Central memory CD8-positive, alpha-beta T cell (primary cell): ENCODE measurements at regions not wholly inside any gene's neighbourhood (a gene's known extent, or its start where the extent isn't known, plus 50 kb on each side); places are given as distances from the start of the nearest gene placed in this dataset.

Experiments
- ATAC-seq: fragments of 150-1000 bp; cut with Tn5 transposase; replicated peaks from 2 replicates; pipeline ENCODE4 v1.10.0; 2022; ENCODE audit warnings: mild to moderate bottlenecking, moderate FRiP score, moderate number of reproducible peaks; ENCODE audit not compliant: poor library complexity, severe bottlenecking; ENCODE audit errors: extremely low read depth
- DNase-seq, 2 donors: peaks; one replicate each; pipeline ENCODE4 v3.0.0; 2021; ENCODE audit warnings: low spot score in 2 of 2
- H3K27ac Mint-ChIP-seq: one replicate; pipeline ENCODE4 v1.8.0; 2022; ENCODE audit warnings: low read depth, mild to moderate bottlenecking, moderate library complexity, mixed read lengths
- H3K27me3 Mint-ChIP-seq: one replicate; pipeline ENCODE4 v1.8.0; 2022; ENCODE audit warnings: mixed read lengths
- H3K36me3 Mint-ChIP-seq: one replicate; pipeline ENCODE4 v1.8.0; 2022; ENCODE audit warnings: mild to moderate bottlenecking, moderate library complexity, mixed read lengths; ENCODE audit not compliant: insufficient read depth
- H3K4me1 Mint-ChIP-seq: one replicate; pipeline ENCODE4 v1.8.0; 2022; ENCODE audit warnings: mixed read lengths
- H3K4me3 Mint-ChIP-seq: one replicate; pipeline ENCODE4 v1.8.0; 2022; ENCODE audit warnings: mild to moderate bottlenecking, moderate library complexity, mixed read lengths
- H3K9me3 Mint-ChIP-seq: one replicate; pipeline ENCODE4 v1.8.0; 2022; ENCODE audit warnings: mixed read lengths

DNA sequence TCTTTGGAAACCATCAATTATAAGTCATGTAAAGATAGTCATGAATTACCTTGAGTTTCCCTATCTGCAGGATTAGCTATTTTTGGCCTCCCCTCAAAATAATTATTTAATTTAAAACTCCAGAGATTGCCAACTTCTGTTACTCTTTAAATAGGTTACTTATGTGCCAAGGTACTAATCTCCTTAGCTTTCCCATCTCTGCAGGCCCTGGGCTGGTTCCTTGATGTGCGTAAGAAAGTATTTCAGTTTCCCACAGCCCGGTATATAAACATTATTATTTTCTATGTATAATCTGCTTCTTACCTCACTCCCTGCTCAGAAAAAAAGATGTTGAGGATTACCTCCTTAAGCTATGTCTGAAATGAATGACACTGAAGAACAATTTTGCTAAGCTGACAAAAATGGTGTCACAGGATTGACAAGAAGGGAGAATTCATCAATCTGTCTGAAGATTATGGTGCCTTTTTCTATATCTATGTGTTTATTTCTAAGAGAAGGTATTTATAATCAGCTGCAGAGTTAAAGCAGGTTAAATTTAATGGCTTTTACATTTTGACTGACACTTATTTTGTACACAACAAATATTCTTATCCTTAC, 1697.2 kb upstream of the PCDH20 start:
- Mint-ChIP-seq H3K4me1 (no peaks in the 10 kb centered on the region), H3K36me3 (peaks cover 1% of the 10 kb centered on the region), H3K4me3 (no peak overlapping the region)

GRCh38 chr13:63110466-63110865, 1694.8 kb upstream of the PCDH20 start:
- H3K27me3 Mint-ChIP-seq: no peaks in the 10 kb centered on the region
- H3K4me1 Mint-ChIP-seq: no peaks in the 10 kb centered on the region
- no peak overlapping the region for H3K4me3 Mint-ChIP-seq
- H3K36me3 Mint-ChIP-seq: peaks cover 1% of the 10 kb centered on the region
- no peak for ATAC-seq
- H3K9me3 Mint-ChIP-seq: peaks cover 3% of the 10 kb centered on the region
- no peak overlapping the region for H3K27ac Mint-ChIP-seq
- DNase-seq: no peak

More for the DNA sequence above, 1697.2 kb upstream of the PCDH20 start:
- no peaks in the 10 kb centered on the region for H3K9me3 Mint-ChIP-seq
- ATAC-seq: no peak
- DNase-seq: no peak
- no peaks in the 10 kb centered on the region for H3K27me3 Mint-ChIP-seq
- no peak overlapping the region for H3K27ac Mint-ChIP-seq

DNA sequence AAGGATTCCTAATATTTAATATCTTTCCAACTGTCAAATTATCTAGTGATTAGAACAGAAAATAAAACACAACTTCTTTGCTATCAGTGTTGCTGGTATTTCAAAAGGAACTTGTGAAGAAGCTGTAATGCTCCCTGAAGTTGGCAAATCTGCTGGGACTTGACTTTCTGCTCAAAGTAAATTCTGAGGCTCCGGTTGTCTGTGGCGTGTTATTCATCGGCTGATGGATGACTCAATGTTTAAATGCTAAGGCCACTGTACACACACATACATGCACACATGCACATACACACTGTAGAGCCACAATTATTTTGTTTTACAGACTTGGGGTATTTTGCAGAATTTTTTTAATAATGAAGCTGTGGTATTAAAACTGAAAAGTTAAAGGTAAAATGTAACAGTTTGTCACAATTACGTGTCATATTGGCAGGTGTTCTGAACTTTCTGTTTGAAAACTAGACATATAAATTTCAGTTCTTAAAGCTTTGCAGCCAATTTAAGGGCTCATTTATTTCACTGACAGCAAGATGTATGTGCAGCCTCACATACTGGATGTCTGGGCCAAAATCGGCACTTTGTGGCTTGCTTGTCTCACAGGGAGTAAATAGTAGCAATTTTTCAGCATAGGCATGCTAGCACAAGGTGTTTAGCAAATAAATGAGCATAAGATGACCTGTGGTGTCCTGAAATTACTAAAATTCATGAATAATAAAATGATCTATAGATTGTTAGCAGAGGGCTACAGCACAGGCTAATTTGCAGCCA, 1691.7 kb upstream of the PCDH20 start:
- Mint-ChIP-seq H3K9me3 (peaks cover 5% of the 10 kb centered on the region), H3K36me3 (peaks cover 1% of the 10 kb centered on the region), H3K27ac (no peak overlapping the region), H3K4me1 (no peaks in the 10 kb centered on the region), H3K27me3 (no peaks in the 10 kb centered on the region), H3K4me3 (no peak overlapping the region)
- no peak for ATAC-seq
- no peak for DNase-seq

GRCh38 chr13:63094717-63095116, 1679.1 kb upstream of the PCDH20 start:
- DNase-seq (no peak), ATAC-seq (no peak)
- Mint-ChIP-seq H3K4me1 (no peaks in the 10 kb centered on the region), H3K9me3 (peaks cover 14% of the 10 kb centered on the region), H3K36me3 (no peaks in the 10 kb centered on the region), H3K27ac (no peak overlapping the region), H3K4me3 (no peak overlapping the region), H3K27me3 (no peaks in the 10 kb centered on the region)

- Mint-ChIP-seq H3K4me3 (no peak overlapping the region), H3K27me3 (no peaks in the 10 kb centered on the region), H3K36me3 (no peaks in the 10 kb centered on the region), H3K27ac (no peak overlapping the region), H3K4me1 (no peaks in the 10 kb centered on the region), H3K9me3 (peaks cover 10% of the 10 kb centered on the region)
- no peak for DNase-seq
- no peak for ATAC-seq
These were observed 1678.3 kb upstream of the PCDH20 start for GRCh38 chr13:63093907-63094469.

DNA sequence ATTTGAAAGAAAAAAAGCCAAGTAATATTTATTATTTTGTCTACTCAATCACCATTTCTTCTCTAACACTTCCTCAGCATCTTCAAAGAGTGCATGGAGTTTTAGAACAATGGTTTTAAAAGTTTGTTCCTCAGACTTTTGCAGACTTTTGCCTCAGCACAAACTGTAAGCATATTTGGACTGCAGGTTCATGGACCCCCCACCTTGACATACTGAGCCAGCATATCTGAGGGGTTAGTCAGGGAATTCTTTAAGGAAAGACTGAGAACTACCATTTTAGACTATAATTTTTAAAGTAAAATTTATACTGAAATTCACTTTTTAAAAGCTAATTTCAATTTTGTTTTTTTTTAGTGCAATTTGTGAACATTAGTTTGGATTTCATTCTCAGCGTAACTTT, 1676.8 kb upstream of the PCDH20 start:
- H3K27me3 Mint-ChIP-seq: no peaks in the 10 kb centered on the region
- ATAC-seq (no peak), DNase-seq (no peak)
- H3K4me1 Mint-ChIP-seq: no peaks in the 10 kb centered on the region
- H3K27ac Mint-ChIP-seq: no peak overlapping the region
- H3K36me3 Mint-ChIP-seq: no peaks in the 10 kb centered on the region
- H3K9me3 Mint-ChIP-seq: peaks cover 20% of the 10 kb centered on the region
- no peak overlapping the region for H3K4me3 Mint-ChIP-seq

DNA sequence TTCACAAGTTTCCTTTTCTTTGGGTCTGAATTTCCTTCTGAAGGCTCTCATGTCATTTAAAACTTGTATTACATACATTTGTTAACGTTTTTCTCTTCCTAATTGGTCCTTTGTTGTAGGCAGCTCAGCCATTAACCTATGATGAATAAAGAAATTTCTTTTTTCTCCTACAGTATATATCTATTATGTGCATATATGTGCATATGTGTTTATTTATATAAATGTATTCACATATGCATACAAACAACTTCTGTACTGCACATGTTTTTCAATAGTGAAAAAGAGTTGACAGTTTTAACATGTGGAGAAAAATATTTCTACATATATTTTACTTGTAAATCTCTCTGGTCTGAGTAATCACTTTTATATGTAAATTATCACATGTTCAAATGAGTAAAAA, 1674.9 kb upstream of the PCDH20 start:
- Mint-ChIP-seq H3K4me3 (no peak overlapping the region), H3K4me1 (no peaks in the 10 kb centered on the region), H3K27ac (no peak overlapping the region), H3K9me3 (peaks cover 14% of the 10 kb centered on the region), H3K36me3 (no peaks in the 10 kb centered on the region), H3K27me3 (no peaks in the 10 kb centered on the region)
- DNase-seq (no peak), ATAC-seq (no peak)

GRCh38 chr13:63088226-63088625, 1672.6 kb upstream of the PCDH20 start:
- DNase-seq (no peak), ATAC-seq (no peak)
- no peaks in the 10 kb centered on the region for H3K27me3 Mint-ChIP-seq
- no peak overlapping the region for H3K4me3 Mint-ChIP-seq
- H3K27ac Mint-ChIP-seq: no peak overlapping the region
- H3K4me1 Mint-ChIP-seq: no peaks in the 10 kb centered on the region
- H3K36me3 Mint-ChIP-seq: no peaks in the 10 kb centered on the region
- H3K9me3 Mint-ChIP-seq: peaks cover 10% of the 10 kb centered on the region

DNA sequence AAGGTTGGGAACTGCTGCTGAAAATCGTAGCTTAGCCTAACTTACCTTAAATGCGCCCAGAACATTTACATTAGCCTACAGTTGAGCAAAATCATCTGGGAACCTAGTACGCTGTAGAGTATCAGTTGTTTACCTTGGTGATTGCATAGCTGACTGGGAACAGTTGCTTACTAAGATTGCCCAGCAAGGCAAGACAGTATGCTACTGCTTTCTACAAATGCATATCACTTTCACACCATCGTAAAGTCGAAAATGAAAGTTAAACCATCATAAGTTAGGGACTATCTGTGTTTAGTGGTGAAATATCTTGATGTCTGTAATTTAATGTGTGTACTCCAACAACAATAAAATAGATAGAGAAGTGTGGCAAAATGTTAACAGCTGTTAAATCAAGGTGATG, 1670.6 kb upstream of the PCDH20 start:
- Mint-ChIP-seq H3K4me3 (no peak overlapping the region), H3K36me3 (no peaks in the 10 kb centered on the region), H3K27ac (no peak overlapping the region), H3K9me3 (peaks cover 13% of the 10 kb centered on the region), H3K4me1 (no peaks in the 10 kb centered on the region), H3K27me3 (no peaks in the 10 kb centered on the region)
- no peak for DNase-seq
- ATAC-seq: no peak

DNA sequence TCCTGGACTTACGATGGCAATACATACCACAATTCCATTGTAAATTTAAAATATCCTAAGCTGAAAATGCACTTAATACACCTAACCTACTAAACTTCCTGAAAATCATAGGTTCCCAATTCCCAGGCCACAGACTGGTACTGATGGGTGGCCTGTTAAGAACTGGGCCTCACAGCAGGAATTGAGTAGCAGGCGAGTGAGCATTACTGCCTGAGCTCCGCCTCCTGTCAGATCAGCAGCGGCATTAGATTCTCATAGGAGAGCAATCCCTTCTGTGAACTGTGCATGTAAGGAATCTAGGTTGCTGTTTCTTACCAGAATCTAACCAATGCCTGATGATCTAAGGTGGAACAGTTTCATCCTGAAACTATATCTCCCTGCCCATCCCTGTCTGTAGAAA, 1670.2 kb upstream of the PCDH20 start:
- no peak for DNase-seq
- no peaks in the 10 kb centered on the region for H3K36me3 Mint-ChIP-seq
- H3K4me3 Mint-ChIP-seq: no peak overlapping the region
- H3K27ac Mint-ChIP-seq: no peak overlapping the region
- peaks cover 17% of the 10 kb centered on the region for H3K9me3 Mint-ChIP-seq
- no peaks in the 10 kb centered on the region for H3K4me1 Mint-ChIP-seq
- no peak for ATAC-seq
- no peaks in the 10 kb centered on the region for H3K27me3 Mint-ChIP-seq

DNA sequence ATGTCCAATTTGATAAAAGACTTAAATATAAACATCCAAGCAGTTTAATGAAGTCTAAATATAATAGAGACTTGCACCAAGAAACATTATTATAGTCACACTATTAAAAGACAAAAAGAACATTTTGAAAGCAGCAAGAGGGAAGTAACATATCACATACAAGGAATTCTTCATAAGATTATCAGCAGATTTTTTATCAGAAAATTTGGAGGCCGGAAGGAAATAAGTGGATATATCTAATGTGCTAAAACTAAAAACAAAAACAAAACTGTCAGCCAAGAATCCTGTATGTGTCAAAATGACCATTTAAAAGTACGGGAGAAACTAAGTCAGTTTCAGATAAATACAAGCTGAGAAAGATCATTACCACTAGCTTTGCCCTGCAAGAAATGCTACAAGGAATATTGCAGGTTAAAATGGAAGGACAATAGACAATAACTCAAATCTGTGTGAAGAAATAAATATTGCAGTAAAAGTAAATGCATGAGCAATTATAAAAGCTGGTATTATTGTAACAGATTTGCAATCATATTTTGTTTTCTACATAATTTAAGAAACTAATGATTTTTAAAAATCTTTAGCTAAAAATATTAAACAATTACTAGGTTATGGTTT, 1665.9 kb upstream of the PCDH20 start:
- Mint-ChIP-seq H3K9me3 (peaks cover 8% of the 10 kb centered on the region), H3K36me3 (no peaks in the 10 kb centered on the region), H3K27me3 (no peaks in the 10 kb centered on the region), H3K4me3 (no peak overlapping the region), H3K27ac (no peak overlapping the region), H3K4me1 (no peaks in the 10 kb centered on the region)
- no peak for DNase-seq
- no peak for ATAC-seq

- no peak overlapping the region for H3K27ac Mint-ChIP-seq
These were observed 1659.5 kb upstream of the PCDH20 start for GRCh38 chr13:63075126-63075525.

DNA sequence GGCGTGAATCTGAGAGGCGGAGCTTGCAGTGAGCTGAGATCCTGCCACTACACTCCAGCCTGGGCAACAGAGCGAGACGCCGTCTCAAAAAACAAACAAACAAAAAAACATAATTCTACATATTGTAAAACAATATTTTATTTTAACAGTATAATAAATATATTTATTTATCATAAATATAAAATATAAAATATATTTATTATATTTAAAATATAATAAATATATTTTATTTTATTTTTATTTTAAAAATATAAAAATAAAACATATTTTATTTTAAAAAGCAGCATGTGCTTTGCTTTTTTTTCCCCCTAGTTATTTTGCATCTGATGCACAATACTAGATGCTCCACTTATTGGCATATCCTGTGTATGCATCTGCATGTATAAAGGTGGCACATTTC, 1634.6 kb upstream of the PCDH20 start:
- Mint-ChIP-seq H3K36me3 (no peaks in the 10 kb centered on the region), H3K4me3 (no peak overlapping the region), H3K27ac (no peak overlapping the region), H3K27me3 (no peaks in the 10 kb centered on the region), H3K4me1 (no peaks in the 10 kb centered on the region), H3K9me3 (peaks cover 20% of the 10 kb centered on the region)
- ATAC-seq (no peak), DNase-seq (no peak)

More at GRCh38 chr13:63075126-63075525, 1659.5 kb upstream of the PCDH20 start:
- Mint-ChIP-seq H3K36me3 (no peaks in the 10 kb centered on the region), H3K4me3 (no peak overlapping the region), H3K27me3 (no peaks in the 10 kb centered on the region), H3K9me3 (peaks cover 19% of the 10 kb centered on the region), H3K4me1 (no peaks in the 10 kb centered on the region)
- no peak for DNase-seq
- ATAC-seq: no peak
